Astrocyte of the spinal cord (primary cell): ENCODE measurements at regions not wholly inside any gene's neighbourhood (a gene's known extent, or its start where the extent isn't known, plus 50 kb on each side); places are given as distances from the start of the nearest gene placed in this dataset.

ENCODE experiments used
- DNase-seq: peaks from one replicate; pipeline ENCODE4 v3.0.0; 2011; ENCODE audit warnings: low read depth, low spot score
- H3K4me3 ChIP-seq: 2 replicates; pipeline ENCODE4 v1.5.1; 2011; ENCODE audit warnings: low read depth, mild to moderate bottlenecking, low read length, moderate library complexity
- in situ Hi-C: cut with HindIII; loops from 2 replicates; pipeline ENCODE4 v1.10.0; 2017; ENCODE audit warnings: low sequenced_read_pairs
- TF ChIP-seq, protein P1 (sequence below): IDR thresholded peaks from 2 replicates; pipeline ENCODE4 v1.5.1; 2012; ENCODE audit warnings: low read depth, mild to moderate bottlenecking, low read length, inconsistent platforms

DNA sequence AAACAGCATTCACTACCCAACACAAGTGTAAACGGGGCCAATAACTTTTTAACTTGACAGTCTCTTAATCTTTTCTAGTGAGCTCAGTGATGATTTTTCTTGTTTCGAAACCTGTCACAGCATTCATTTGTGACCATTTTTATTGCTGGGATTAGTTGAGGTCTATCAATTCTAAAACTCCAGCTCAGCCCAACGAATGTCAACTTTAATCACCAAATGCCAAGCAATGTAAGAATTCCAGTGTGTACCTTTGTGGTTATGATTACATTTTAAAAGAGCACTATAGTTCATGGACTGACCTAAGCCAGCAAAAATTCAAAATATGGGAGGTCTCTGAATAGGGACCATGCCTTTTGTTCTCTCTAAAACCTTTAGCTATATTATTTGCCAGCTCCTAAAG lies 694.3 kb upstream of the SGCG start:
- no peak for DNase-seq
- H3K4me3 ChIP-seq, result no peak overlapping the region
- in situ Hi-C loops, result no loop called here
- TF ChIP-seq, protein P1, sequence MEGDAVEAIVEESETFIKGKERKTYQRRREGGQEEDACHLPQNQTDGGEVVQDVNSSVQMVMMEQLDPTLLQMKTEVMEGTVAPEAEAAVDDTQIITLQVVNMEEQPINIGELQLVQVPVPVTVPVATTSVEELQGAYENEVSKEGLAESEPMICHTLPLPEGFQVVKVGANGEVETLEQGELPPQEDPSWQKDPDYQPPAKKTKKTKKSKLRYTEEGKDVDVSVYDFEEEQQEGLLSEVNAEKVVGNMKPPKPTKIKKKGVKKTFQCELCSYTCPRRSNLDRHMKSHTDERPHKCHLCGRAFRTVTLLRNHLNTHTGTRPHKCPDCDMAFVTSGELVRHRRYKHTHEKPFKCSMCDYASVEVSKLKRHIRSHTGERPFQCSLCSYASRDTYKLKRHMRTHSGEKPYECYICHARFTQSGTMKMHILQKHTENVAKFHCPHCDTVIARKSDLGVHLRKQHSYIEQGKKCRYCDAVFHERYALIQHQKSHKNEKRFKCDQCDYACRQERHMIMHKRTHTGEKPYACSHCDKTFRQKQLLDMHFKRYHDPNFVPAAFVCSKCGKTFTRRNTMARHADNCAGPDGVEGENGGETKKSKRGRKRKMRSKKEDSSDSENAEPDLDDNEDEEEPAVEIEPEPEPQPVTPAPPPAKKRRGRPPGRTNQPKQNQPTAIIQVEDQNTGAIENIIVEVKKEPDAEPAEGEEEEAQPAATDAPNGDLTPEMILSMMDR, result no peak

DNA sequence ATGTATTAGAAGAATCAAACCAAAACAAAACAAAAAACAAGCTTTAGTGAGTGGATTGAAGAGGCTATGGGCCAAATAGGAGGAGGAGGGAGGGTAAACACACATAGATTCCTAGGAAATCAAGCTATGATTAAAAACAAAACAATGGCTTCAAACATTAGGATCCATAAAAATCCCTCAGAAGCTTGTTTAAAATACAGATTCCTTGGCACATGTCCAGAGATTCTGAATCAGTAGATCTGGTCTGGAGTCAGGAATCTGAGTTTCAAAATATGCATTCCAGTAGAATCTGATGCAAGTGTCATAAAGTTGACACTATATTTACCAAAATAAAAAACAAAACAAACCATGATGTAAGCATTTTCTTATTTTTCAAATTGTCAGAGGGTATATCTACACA lies 692.8 kb upstream of the SGCG start:
- TF ChIP-seq, protein P1, result no peak
- H3K4me3 ChIP-seq, result no peak overlapping the region
- in situ Hi-C loops, result no loop called here
- no peak for DNase-seq

DNA sequence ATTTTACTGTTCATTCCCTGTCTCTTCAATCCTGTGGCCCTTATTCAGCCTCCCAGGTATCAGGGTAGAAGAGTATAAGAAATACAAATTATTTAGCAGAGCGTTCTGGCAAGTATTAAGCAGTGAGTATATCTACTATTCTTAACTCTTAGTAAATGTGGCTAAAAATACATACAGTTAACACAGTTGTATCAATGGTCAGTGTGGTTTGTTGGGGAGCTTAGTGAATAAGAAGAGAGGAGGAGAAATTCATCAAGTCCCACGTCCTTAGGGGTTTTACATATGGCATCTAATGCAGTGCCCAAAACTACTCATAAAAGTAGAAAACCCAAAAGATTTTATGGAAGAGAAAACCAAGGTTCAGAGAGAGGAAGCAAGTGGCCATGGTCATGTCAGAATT lies 691.0 kb upstream of the SGCG start:
- H3K4me3 ChIP-seq, result no peak overlapping the region
- TF ChIP-seq, protein P1, result no peak
- in situ Hi-C loops, result no loop called here
- DNase-seq, result no peak

GRCh38 chr13:22495819-22496218 lies 685.0 kb upstream of the SGCG start:
- no peak overlapping the region for H3K4me3 ChIP-seq
- DNase-seq, result no peak
- TF ChIP-seq, protein P1, result no peak
- in situ Hi-C loops, result no loop called here

GRCh38 chr13:22496803-22497508 lies 683.8 kb upstream of the SGCG start:
- no peak overlapping the region for H3K4me3 ChIP-seq
- DNase-seq, result no peak
- TF ChIP-seq, protein P1, result no peak
- in situ Hi-C loops, result no loop called here

DNA sequence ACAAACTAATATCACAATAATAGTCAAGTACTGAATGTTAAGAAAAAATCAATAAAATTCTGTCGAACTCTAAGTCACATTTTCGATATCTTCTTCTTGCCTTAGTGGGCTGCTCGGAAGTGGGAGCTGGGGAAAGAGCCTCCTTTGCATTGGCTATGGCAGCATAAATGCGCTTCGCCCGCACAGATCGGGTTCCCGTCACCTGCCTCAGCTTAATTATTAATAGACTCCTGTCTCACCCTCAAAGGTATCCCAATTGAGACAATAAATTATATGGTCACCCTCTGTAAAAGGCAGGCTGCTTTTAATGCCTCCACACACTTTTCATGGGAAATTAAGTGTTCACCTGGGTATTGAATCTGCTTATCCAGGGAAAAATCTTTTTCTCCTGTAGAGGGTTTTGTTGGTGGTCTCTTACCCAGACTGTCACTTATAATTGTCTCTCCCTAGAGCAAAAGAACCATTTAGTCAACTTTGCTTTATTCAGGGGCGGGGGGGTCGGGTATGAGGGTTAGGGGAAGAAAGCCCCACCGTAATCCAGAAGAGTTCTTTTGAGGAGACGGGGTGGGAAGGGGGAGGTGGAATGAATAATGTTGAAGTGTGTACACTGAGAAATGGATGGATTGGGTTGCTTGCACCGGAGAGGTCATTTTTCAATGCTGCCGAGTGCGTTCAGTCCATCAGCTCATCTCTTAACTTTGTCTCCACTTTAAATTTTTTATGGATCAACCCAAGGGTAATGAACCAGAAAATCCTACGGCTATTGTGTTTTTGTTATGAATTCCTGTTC lies 682.6 kb upstream of the SGCG start:
- TF ChIP-seq, protein P1, result no peak
- in situ Hi-C loops, result no loop called here
- no peak for DNase-seq
- no peak overlapping the region for H3K4me3 ChIP-seq
